ENCODE measurements at regions not wholly inside any gene's neighbourhood (a gene's known extent, or its start where the extent isn't known, plus 50 kb on each side); places are given as distances from the start of the nearest gene placed in this dataset.

- TF ChIP-seq POLR2AphosphoS5 (IDR thresholded peaks at IDR 0.05) (no peak), CTCF (IDR thresholded peaks at IDR 0.05) (no peak), POLR2A (IDR thresholded peaks at IDR 0.05) (no peak)
Measured at GRCh38 chr6:112597176-112597575, 250.0 kb downstream of the RFPL4B start.
